NCI-H82 (cell line): ENCODE measurements at regions not wholly inside any gene's neighbourhood (a gene's known extent, or its start where the extent isn't known, plus 50 kb on each side); places are given as distances from the start of the nearest gene placed in this dataset.
A peak's percentile ranks its signal among the peaks of the same experiment; 100 is the strongest.

ENCODE experiments used
- DNase-seq: peaks from one replicate; lab custom pipeline; 2025; lab: John Stamatoyannopoulos, UW

- peak; percentile 89 for DNase-seq
Observed at GRCh38 chr1:222171005-222171404, 376.9 kb downstream of the HHIPL2 start.

- no peak for DNase-seq
Observed at GRCh38 chr1:222168621-222169020, 379.3 kb downstream of the HHIPL2 start.

- DNase-seq = no peak
Observed at GRCh38 chr1:222167896-222168295, 380.0 kb downstream of the HHIPL2 start.

- peak; percentile 62 for DNase-seq
Observed at GRCh38 chr1:222167111-222167510, 380.8 kb downstream of the HHIPL2 start.

GRCh38 chr1:222165629-222166028 lies 382.3 kb downstream of the HHIPL2 start:
- no peak for DNase-seq

- no peak for DNase-seq
Observed at GRCh38 chr1:222163895-222164294, 384.0 kb downstream of the HHIPL2 start.

- DNase-seq = no peak
Observed at GRCh38 chr1:222161676-222162075, 386.2 kb downstream of the HHIPL2 start.

- no peak for DNase-seq
Observed at GRCh38 chr1:222157612-222158011, 390.3 kb downstream of the HHIPL2 start.

GRCh38 chr1:222140206-222140605 lies 398.3 kb upstream of the DUSP10 start:
- DNase-seq = no peak

- DNase-seq = no peak
Observed at GRCh38 chr1:222138095-222138494, 396.2 kb upstream of the DUSP10 start.

GRCh38 chr1:222136869-222137268 lies 395.0 kb upstream of the DUSP10 start:
- DNase-seq = no peak

GRCh38 chr1:222129041-222129440 lies 387.2 kb upstream of the DUSP10 start:
- no peak for DNase-seq

- DNase-seq = peak; percentile 31
Observed at GRCh38 chr1:222127526-222128152, 385.8 kb upstream of the DUSP10 start.

GRCh38 chr1:222127096-222127495 lies 385.2 kb upstream of the DUSP10 start:
- no peak for DNase-seq

GRCh38 chr1:222126052-222126451 lies 384.2 kb upstream of the DUSP10 start:
- DNase-seq = no peak

GRCh38 chr1:222124602-222125001 lies 382.7 kb upstream of the DUSP10 start:
- peak; percentile 73 for DNase-seq

- no peak for DNase-seq
Observed at GRCh38 chr1:222123111-222123510, 381.2 kb upstream of the DUSP10 start.

- no peak for DNase-seq
Observed at GRCh38 chr1:222117809-222118208, 375.9 kb upstream of the DUSP10 start.

GRCh38 chr1:222114536-222115156 lies 372.8 kb upstream of the DUSP10 start:
- no peak for DNase-seq

GRCh38 chr1:222109836-222110235 lies 367.9 kb upstream of the DUSP10 start:
- no peak for DNase-seq

GRCh38 chr1:222107975-222108374 lies 366.1 kb upstream of the DUSP10 start:
- no peak for DNase-seq

GRCh38 chr1:222107267-222107666 lies 365.4 kb upstream of the DUSP10 start:
- no peak for DNase-seq

- no peak for DNase-seq
Observed at GRCh38 chr1:222106377-222106776, 364.5 kb upstream of the DUSP10 start.

- no peak for DNase-seq
Observed at GRCh38 chr1:222105861-222106260, 364.0 kb upstream of the DUSP10 start.
